T-helper 2 cell treated with Interferon-gamma antibody and Interleukin-4, amounts not matched to agents 5 μg/mL and 100 μg/mL, for 36 hours (primary cell): ENCODE measurements at regions not wholly inside any gene's neighbourhood (a gene's known extent, or its start where the extent isn't known, plus 50 kb on each side); places are given as distances from the start of the nearest gene placed in this dataset.

ENCODE experiments used
- DNase-seq: peaks from one replicate; pipeline ENCODE4 v3.0.0; 2021; ENCODE audit warnings: low spot score
- H3K27ac Mint-ChIP-seq: one replicate; pipeline ENCODE4 v1.8.0; 2021; ENCODE audit warnings: mild to moderate bottlenecking, mixed read lengths
- H3K27me3 Mint-ChIP-seq: one replicate; pipeline ENCODE4 v1.8.0; 2021; ENCODE audit warnings: low read depth, mixed read lengths
- H3K36me3 Mint-ChIP-seq: one replicate; pipeline ENCODE4 v1.8.0; 2021; ENCODE audit warnings: low read depth, mixed read lengths
- H3K4me1 Mint-ChIP-seq: one replicate; pipeline ENCODE4 v1.8.0; 2021; ENCODE audit warnings: low read depth, mixed read lengths
- H3K4me3 Mint-ChIP-seq: one replicate; pipeline ENCODE4 v1.8.0; 2022; ENCODE audit warnings: mild to moderate bottlenecking, moderate library complexity, mixed read lengths
- H3K9me3 Mint-ChIP-seq: one replicate; pipeline ENCODE4 v1.8.0; 2021; ENCODE audit warnings: mixed read lengths

GRCh38 chr17:71110326-71110725, 941.0 kb downstream of the KCNJ2 start:
- no peak overlapping the region for H3K4me3 Mint-ChIP-seq
- H3K27ac Mint-ChIP-seq = no peak overlapping the region
- no peaks in the 10 kb centered on the region for H3K4me1 Mint-ChIP-seq
- H3K27me3 Mint-ChIP-seq = no peaks in the 10 kb centered on the region
- no peak for DNase-seq
- no peaks in the 10 kb centered on the region for H3K36me3 Mint-ChIP-seq
- H3K9me3 Mint-ChIP-seq = peaks cover 40% of the 10 kb centered on the region

- H3K4me1 Mint-ChIP-seq = no peaks in the 10 kb centered on the region
- no peaks in the 10 kb centered on the region for H3K27me3 Mint-ChIP-seq
- peaks cover 45% of the 10 kb centered on the region for H3K9me3 Mint-ChIP-seq
These were observed 942.1 kb downstream of the KCNJ2 start for GRCh38 chr17:71111460-71111859.

GRCh38 chr17:71111934-71112333, 942.6 kb downstream of the KCNJ2 start:
- Mint-ChIP-seq H3K27me3 (no peaks in the 10 kb centered on the region), H3K27ac (no peak overlapping the region), H3K9me3 (peaks cover 47% of the 10 kb centered on the region), H3K4me1 (no peaks in the 10 kb centered on the region), H3K36me3 (no peaks in the 10 kb centered on the region), H3K4me3 (no peak overlapping the region)
- DNase-seq = no peak

More at GRCh38 chr17:71111460-71111859, 942.1 kb downstream of the KCNJ2 start:
- H3K4me3 Mint-ChIP-seq = no peak overlapping the region
- no peak overlapping the region for H3K27ac Mint-ChIP-seq
- no peak for DNase-seq
- no peaks in the 10 kb centered on the region for H3K36me3 Mint-ChIP-seq

- Mint-ChIP-seq H3K27ac (no peak overlapping the region), H3K36me3 (no peaks in the 10 kb centered on the region), H3K27me3 (no peaks in the 10 kb centered on the region), H3K4me1 (no peaks in the 10 kb centered on the region), H3K9me3 (peaks cover 53% of the 10 kb centered on the region), H3K4me3 (no peak overlapping the region)
- no peak for DNase-seq
These were observed 944.0 kb downstream of the KCNJ2 start for GRCh38 chr17:71113347-71113746.

- H3K9me3 Mint-ChIP-seq = peaks cover 56% of the 10 kb centered on the region
These were observed 945.8 kb downstream of the KCNJ2 start for GRCh38 chr17:71114911-71115668.

GRCh38 chr17:71115669-71115972, 946.3 kb downstream of the KCNJ2 start:
- H3K36me3 Mint-ChIP-seq = no peaks in the 10 kb centered on the region
- peaks cover 52% of the 10 kb centered on the region for H3K9me3 Mint-ChIP-seq
- no peaks in the 10 kb centered on the region for H3K4me1 Mint-ChIP-seq
- DNase-seq = no peak
- H3K27me3 Mint-ChIP-seq = no peaks in the 10 kb centered on the region
- H3K4me3 Mint-ChIP-seq = no peak overlapping the region
- H3K27ac Mint-ChIP-seq = no peak overlapping the region

More at GRCh38 chr17:71114911-71115668, 945.8 kb downstream of the KCNJ2 start:
- Mint-ChIP-seq H3K27me3 (no peaks in the 10 kb centered on the region), H3K4me1 (no peaks in the 10 kb centered on the region), H3K4me3 (no peak overlapping the region), H3K36me3 (no peaks in the 10 kb centered on the region), H3K27ac (no peak overlapping the region)
- no peak for DNase-seq

GRCh38 chr17:71117466-71117865, 948.1 kb downstream of the KCNJ2 start:
- DNase-seq = no peak
- H3K9me3 Mint-ChIP-seq = peaks cover 49% of the 10 kb centered on the region
- H3K4me1 Mint-ChIP-seq = no peaks in the 10 kb centered on the region
- H3K36me3 Mint-ChIP-seq = no peaks in the 10 kb centered on the region
- no peak overlapping the region for H3K4me3 Mint-ChIP-seq
- no peak overlapping the region for H3K27ac Mint-ChIP-seq
- no peaks in the 10 kb centered on the region for H3K27me3 Mint-ChIP-seq

- Mint-ChIP-seq H3K27me3 (no peaks in the 10 kb centered on the region), H3K27ac (no peak overlapping the region), H3K4me3 (no peak overlapping the region), H3K36me3 (no peaks in the 10 kb centered on the region), H3K4me1 (no peaks in the 10 kb centered on the region), H3K9me3 (peaks cover 47% of the 10 kb centered on the region)
- no peak for DNase-seq
These were observed 948.7 kb downstream of the KCNJ2 start for GRCh38 chr17:71118039-71118438.

GRCh38 chr17:71127416-71127815, 958.1 kb downstream of the KCNJ2 start:
- Mint-ChIP-seq H3K36me3 (no peaks in the 10 kb centered on the region), H3K4me3 (no peak overlapping the region), H3K9me3 (peaks cover 27% of the 10 kb centered on the region), H3K4me1 (no peaks in the 10 kb centered on the region), H3K27ac (no peak overlapping the region), H3K27me3 (no peaks in the 10 kb centered on the region)
- no peak for DNase-seq

GRCh38 chr17:71142333-71142732, 973.0 kb downstream of the KCNJ2 start:
- Mint-ChIP-seq H3K4me3 (no peak overlapping the region), H3K27ac (no peak overlapping the region), H3K9me3 (peaks cover 21% of the 10 kb centered on the region), H3K27me3 (no peaks in the 10 kb centered on the region), H3K36me3 (no peaks in the 10 kb centered on the region), H3K4me1 (no peaks in the 10 kb centered on the region)
- DNase-seq = no peak

GRCh38 chr17:71145486-71145885, 975.3 kb upstream of the SOX9 start:
- Mint-ChIP-seq H3K36me3 (no peaks in the 10 kb centered on the region), H3K27ac (no peak overlapping the region), H3K4me1 (no peaks in the 10 kb centered on the region), H3K27me3 (no peaks in the 10 kb centered on the region), H3K4me3 (no peak overlapping the region), H3K9me3 (peaks cover 22% of the 10 kb centered on the region)
- no peak for DNase-seq

GRCh38 chr17:71147906-71148305, 972.9 kb upstream of the SOX9 start:
- no peak overlapping the region for H3K27ac Mint-ChIP-seq

GRCh38 chr17:71149607-71150006, 971.2 kb upstream of the SOX9 start:
- Mint-ChIP-seq H3K4me1 (no peaks in the 10 kb centered on the region), H3K27me3 (no peaks in the 10 kb centered on the region), H3K9me3 (peaks cover 28% of the 10 kb centered on the region), H3K27ac (no peak overlapping the region), H3K36me3 (no peaks in the 10 kb centered on the region), H3K4me3 (no peak overlapping the region)
- DNase-seq = no peak

More at GRCh38 chr17:71147906-71148305, 972.9 kb upstream of the SOX9 start:
- Mint-ChIP-seq H3K4me3 (no peak overlapping the region), H3K36me3 (no peaks in the 10 kb centered on the region), H3K4me1 (no peaks in the 10 kb centered on the region), H3K9me3 (peaks cover 22% of the 10 kb centered on the region), H3K27me3 (no peaks in the 10 kb centered on the region)
- no peak for DNase-seq

- Mint-ChIP-seq H3K9me3 (peaks cover 29% of the 10 kb centered on the region), H3K4me3 (no peak overlapping the region), H3K4me1 (no peaks in the 10 kb centered on the region), H3K27me3 (no peaks in the 10 kb centered on the region), H3K36me3 (no peaks in the 10 kb centered on the region), H3K27ac (no peak overlapping the region)
- no peak for DNase-seq
These were observed 963.5 kb upstream of the SOX9 start for GRCh38 chr17:71157297-71157696.

GRCh38 chr17:71158437-71158836, 962.4 kb upstream of the SOX9 start:
- no peaks in the 10 kb centered on the region for H3K4me1 Mint-ChIP-seq
- H3K36me3 Mint-ChIP-seq = no peaks in the 10 kb centered on the region
- DNase-seq = no peak
- H3K27ac Mint-ChIP-seq = no peak overlapping the region
- no peaks in the 10 kb centered on the region for H3K27me3 Mint-ChIP-seq
- peaks cover 20% of the 10 kb centered on the region for H3K9me3 Mint-ChIP-seq
- no peak overlapping the region for H3K4me3 Mint-ChIP-seq
